Hindlimb muscle (tissue), 1 donor: ENCODE measurements at regions not wholly inside any gene's neighbourhood (a gene's known extent, or its start where the extent isn't known, plus 50 kb on each side); places are given as distances from the start of the nearest gene placed in this dataset.
"Not testable (repeated sequence)": the region's sequence is repeated elsewhere in the genome, so short reads cannot be mapped to it uniquely, and the experiment has no call there.

Experiments used
- DNase-seq: peaks from one replicate; pipeline ENCODE4 v3.0.0-alpha.2; 2013

DNA sequence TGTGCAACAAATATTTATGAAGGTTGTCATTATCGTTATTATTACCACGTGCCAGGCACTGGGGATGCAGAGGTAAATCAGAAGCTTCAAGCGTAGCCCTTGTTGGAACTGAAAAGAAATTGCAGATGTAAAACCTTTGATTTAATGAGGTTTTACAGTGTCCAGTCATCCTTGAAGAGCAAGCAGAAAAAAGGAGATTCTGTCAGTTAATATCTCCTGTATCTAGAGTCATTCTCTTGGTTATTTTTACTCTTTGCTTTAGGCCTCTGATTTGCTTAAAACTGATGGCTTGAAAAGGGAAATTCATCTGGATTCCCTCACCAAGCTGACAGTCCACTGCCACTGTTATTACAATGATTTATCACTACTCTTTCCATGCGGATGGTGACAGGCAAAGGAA lies 179.3 kb downstream of the GALC start:
- no peak for DNase-seq

DNA sequence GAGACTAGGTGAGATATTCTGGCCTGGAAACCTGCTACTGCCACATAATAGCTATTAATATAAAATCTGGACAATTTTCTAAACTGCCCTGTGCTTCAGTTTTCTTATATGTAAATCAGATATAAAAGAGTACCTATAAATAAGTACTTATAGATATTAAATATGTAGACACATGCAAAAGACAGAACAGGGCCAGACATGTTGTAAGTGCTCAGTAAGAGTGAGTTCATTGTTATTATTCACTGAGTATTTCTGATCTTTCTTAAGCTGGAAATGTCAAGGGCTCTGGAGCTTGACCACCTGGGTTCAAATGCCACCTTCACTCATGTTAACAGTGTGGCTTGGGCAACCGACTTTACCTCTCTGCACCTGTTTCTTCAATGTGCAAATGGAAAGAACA lies 179.8 kb downstream of the GALC start:
- DNase-seq = no peak

DNA sequence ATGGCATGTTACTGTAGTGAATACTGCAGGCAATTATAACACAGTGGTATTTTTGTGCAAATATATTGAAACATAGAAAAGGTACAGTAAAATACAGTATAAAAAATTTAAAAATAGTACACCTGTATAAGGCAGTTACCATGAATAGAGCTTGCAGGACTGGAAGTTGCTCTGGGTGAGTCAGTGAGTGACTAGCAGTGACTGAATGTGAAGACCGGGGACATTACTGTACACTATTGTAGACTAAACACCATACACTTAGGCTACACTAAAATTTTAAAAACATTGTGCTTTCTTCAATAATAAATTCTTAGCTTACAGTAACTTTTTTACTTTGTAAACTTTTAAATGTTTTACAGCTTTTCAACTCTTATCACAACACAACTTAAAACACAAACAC lies 181.7 kb downstream of the GALC start:
- no peak for DNase-seq

DNA sequence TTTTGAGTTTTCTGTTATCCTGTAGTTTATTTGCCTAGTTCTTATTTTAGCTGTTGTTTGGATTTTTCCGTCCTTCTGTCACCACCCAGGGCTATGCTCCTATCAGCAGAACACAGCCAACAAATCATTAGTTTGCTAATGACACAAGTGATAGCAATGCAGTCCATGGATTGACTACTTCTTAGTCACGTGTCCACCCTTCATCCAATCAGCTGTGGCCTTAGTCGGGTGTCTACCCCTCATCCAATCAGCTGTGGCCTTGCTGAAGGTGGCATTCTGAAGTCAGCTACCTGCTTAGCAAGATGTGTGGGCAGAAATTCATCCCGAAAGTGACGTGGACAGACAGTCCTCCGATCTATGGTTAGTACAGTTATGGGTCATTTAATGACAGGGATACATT lies 182.3 kb downstream of the GALC start:
- no peak for DNase-seq

DNA sequence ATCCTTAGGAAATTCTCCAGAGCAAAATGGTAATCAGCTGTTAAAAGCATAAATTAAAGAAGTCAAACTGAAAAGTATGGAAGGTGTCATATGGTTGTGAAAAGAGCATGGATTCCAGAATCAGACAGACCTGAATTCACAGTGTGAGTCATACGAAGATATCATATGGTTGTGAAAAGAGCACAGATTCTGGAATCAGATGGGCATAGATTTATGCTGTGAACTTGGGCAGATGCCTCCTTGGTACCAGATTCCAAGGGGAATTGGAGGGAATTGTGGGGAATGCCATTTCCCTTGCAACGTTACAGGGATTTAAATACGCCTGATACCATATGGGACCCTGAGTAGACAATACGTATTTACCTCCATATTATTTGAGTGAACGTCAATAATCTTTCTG lies 183.7 kb downstream of the GALC start:
- no peak for DNase-seq

DNA sequence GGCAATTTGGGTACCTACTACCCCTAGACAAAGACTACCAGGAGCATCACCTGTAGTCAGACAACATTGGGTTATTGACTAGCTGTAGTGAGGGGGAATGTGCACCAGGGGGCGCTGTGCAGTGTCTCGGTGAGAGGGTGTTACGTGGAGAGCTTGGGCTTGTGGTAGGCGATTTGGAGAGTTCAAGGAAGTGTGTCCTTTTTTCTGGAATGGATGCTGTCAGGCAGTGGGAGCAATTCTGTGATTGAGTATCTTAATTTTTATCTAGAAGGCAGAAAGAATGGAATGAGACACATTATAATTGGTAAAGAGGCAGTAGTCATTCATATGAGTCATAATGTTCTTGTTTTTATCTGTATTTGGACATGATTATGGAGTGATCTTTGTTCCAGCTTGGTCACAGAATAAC lies 187.7 kb downstream of the GALC start:
- DNase-seq = no peak

DNA sequence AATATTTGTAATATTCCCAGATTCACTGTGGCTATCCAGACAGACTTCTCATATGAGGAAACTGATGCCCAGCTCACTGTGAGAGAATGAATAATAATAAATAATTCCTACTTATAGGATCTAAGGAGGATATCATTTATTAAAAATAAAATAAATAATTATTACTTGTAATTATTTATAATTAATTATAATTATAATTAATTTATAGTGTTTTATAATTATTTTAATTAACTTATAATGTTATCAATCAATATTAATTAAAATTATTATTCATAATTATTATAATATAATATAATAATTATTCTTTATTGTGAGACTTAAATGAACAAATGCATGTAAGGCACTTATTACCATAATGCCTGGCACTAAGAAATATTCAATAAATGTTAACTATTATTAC lies 192.8 kb downstream of the GALC start:
- no peak for DNase-seq

DNA sequence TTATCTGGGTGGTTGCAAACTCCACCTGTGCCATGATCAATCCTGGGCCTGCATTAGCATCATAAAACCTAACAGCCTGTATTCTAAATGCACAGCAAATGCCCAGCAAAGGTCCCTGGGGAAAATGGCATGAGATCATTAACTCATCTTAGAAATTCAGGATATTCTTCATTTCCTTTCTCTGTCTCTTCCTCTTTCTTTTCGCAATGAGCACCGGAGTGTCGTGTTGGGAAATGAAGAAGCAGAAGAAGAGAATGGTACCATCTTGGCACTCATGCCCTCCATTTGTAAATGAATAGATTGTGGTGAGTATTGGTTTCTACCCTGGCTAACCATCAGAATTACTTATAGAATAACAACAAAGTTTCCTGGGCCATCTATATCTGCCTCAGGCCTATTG lies 193.6 kb downstream of the GALC start:
- DNase-seq = no peak

DNA sequence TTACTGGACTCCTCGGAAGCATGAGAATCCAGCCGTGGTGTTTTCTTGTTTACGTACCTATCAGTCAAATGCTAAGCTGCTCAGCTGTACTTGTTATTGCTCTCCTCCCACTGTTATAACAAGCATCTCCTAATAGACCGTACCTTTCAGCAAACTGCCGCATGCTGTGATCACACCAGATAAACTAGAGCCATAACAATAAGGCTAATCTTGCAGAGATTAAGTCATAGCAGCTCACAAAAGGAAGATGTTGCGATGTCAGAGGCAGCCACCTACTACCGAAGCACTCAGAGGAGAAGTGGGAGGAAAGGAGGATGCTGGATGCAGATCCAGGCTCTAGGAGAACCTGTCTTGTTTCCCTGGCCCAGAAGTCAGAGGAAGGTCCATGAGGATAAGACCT lies 196.0 kb downstream of the GALC start:
- DNase-seq = no peak

DNA sequence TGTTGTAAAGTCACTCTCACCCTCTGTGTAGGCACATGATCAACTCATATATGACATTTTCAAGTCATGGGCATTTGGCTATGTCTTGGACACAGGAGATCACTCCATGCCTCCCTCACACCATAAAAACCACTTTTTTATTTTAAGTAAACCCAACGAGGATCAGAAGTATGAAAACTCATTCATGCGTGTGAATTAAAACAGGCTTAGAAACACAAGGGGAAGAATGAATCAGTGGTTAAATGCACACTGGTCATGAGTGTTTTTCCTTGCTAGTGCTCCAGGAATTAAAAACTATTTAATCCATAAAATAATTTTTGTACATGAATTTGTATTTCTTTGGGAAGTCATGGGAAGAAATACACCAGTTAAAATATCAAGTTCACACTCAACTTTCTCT lies 198.4 kb downstream of the GALC start:
- no peak for DNase-seq

DNA sequence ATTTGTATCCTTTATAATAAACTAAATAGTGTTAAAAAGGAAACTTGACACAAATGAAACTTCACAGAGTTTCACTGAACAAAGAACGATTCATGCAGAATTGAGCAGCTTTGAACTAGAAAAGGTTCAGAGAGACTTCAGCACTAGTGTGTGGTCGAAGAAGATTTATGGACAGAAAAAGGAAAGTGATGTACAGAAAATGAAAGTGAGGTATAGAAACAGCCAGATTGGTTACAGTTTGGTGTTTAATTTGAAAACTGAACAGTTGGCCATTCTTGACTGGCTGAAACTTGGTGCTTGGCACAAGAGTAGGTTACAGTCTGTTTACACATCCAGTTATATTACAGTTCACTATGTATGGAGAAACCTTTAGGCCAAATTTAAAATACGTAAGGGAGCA lies 207.1 kb downstream of the GALC start:
- DNase-seq = no peak

DNA sequence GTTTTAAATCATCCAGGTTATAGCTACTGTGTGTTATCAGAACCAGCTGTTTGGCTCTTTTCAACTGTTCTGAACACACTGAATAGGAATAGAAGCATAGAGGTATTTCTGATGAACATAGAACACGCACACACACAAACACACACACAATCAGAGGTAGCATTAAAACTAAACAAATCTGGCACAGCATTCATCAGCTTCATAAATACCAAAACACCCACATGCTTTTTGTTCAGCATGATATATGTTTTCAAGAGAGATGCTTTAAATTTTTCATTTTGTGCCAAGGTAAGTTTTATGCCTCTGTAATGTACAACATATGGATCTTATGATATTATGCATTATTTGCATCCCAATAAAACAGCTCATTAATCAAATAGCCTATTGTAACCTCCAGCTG lies 208.6 kb downstream of the GALC start:
- DNase-seq = no peak

DNA sequence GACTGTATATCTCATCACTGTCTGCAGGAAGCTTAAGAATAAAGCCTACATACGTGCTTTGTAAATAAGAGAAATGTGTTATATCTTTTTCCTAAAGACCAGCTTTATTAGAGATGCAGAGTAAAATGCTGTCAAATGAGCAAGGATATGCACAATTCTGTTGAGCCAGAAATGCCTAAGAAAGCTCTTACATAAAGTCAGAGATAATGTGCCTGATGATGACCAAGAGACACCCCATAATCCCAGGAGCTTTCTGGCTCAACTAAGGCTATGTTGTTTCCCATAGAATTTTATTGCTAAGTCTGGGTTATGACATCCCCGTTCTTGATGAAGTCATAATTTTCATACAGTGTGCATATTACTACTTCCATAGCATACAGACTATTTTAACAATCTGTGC lies 209.9 kb downstream of the GALC start:
- DNase-seq = no peak

DNA sequence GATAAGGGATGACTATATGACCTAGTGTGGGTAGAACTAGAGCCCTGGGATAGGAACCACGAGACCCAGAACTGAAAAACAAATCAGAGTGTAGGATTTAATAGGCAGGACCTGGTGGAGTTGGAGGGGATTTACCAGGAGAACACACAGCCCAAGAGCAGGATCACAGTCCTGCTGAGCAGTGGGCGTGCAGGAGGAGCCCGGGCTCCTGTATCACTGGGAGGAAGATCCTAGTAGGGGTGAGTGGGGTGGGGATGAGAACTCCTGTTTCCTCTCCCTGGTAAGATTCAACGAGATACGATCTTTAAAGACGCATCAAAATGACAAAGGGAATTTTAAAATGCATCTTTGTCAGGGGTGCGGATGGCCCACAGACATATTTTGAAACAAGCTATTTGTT lies 220.1 kb downstream of the GALC start:
- no peak for DNase-seq

DNA sequence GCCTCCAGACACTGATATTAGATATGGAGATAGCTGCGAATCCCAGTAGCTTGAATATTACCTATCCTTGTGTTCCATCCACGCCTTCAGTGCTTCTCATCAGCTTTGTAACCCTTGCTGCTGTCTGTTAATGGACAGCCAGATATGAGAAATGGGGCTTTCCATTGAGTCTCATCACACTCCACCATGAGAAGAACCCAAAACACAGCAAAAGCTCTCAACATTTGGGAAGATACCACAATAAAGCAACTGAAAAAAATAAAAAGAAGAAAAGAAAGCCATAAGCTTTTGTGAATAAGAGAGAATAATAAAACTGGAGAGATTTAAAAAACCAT lies 225.4 kb downstream of the GALC start:
- DNase-seq = no peak

DNA sequence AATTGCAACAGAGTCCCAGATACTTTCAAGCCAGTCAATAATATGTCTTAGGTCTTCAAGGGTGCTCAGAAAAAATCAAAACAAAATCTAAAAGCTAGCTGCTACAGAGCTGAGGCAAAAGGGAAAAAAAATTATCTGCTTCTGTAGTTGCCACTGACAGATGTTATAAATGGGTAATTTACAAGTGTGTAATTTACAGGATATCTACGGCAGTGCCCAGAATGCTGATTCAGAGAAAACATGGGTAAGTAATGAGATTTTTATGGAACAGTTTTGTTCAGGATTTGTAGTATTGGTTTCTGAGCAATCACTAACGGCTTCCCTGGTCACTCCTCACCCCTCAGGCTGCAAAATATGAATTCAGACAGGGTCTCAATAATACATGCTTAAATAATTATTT lies 234.1 kb downstream of the GALC start:
- no peak for DNase-seq

DNA sequence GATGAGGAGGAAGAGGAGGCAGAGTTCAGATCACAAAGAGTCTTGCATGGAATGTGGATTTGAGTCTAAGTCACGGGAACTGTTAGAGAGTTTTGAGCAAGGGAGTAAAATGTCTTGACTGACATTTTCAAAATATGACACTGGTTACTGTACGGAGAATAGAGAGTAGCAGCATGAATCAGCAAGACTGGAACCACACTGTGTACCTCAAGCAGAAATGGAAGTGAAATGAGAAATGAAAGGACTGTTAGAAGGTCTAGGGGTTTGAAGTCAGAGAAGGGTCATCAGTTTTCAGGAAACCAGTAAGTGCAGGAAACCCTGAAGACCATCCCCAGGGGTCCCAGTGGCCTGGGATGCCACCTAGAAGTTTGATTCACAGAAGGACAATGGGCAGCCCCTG lies 236.3 kb downstream of the GALC start:
- no peak for DNase-seq

DNA sequence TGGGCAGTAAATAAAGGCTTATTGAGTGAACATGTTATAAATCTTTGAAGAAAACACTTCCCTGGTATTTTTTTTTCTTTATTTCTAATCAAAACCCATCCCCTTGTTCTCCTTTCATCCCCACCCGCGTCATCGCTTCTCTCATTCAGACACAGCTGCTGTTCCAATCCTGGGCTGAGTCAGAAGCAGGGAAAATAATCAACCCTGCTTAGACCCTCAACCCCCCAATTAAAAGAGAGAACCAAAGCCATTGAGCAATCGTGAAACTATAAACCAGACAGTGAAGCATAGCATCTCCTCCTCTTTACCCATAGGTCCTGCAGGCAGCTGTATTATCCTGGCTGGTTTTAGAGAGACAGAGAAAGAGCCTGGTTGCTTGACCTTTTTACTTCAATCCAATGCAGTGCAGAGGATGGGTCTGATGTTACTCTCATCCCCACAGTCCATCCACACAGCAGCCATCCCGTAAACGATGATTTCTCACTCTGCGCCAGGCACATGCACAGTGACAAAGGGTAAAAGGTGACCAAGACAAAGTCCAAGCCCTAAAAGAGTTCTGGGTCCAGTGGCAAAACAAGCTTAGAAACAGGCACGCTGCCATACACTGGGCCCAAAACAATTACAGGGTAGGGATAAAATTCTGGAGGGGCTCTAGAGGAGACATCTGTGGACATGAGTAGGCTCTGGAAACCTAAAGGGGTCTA lies 238.3 kb downstream of the GALC start:
- peak; percentile 29 for DNase-seq

DNA sequence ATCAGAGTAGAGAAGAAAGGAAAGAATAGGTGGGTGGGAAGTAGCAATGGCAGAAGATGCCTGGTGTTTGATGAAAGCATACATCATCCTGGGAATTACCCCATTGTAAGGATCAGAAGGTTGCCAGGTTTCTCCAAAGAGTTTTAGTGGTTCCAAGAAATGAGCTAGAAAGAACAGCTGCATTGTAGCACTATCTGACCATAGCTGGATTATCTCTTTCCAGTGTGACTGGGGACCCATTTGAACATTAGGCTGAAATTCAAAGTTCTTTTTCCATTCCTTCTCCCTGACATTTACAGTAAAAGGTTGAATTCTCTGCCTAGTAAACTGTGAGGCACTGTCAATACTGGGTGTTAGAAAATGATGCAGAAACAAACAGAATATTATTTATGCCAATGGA lies 244.4 kb downstream of the GALC start:
- peak; percentile 8 for DNase-seq

DNA sequence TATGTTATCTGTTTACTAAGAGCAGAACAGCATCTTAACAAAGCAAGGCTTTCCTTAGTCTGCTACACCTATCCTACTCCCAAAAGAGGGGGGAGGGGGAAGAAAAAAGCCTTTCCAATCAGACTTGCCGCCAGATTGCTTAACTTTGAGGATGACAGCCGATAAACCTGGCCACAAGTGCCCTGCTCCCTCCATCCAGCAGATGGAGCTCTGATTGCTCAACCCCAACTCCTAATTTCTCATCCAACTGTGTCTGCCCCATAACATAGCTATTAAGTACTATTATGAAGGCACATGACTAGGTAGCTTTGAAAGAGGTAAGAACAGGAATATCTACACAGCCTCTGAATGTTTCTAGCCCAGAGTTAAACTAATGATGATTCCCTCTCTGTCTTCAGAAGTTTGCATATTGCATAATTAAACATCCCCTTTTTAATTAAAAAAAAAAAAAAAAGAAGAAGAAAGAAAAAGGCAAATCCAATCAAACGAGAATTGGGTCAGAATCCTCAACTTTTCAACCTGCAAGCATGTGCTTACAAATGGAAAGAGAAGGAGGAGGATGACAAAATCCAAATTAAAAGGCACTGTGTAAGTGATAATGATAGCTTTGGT lies 247.4 kb downstream of the GALC start:
- no peak for DNase-seq

DNA sequence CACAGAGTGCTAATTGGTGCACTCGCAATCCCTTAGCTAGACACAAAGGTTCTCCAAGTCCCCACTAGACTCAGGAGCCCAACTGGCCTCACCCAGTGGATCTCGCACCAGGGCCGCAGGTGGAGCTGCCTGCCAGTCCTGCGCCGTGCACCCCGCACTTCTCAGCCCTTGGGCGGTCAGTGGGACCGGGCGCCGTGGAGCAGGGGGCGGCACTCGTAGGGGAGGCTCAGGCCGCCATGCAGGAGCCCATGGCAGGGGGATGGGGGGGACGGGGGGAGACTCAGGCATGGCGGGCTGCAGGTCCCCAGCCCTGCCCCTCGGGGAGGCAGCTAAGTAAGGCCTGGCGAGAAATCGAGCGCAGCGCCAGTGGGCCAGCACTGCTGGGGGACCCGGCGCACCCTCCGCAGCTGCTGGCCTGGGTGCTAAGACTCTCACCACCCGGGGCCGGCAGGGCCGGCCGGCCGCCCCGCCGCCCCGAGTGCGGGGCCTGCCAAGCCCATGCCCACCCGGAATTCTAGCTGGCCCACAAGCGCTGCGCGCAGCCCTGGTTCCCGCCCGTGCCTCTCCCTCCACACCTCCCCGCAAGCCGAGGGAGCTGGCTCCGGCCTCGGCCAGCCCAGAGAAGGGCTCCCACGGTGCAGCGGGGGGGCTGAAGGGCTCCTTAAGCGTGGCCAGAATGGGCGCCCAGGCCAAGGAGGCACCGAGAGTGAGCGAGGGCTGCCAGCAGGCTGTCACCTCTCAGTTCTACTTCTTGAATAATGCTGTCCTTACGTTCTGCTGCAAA lies 258.2 kb downstream of the GALC start:
- not testable (repeated sequence) for DNase-seq

DNA sequence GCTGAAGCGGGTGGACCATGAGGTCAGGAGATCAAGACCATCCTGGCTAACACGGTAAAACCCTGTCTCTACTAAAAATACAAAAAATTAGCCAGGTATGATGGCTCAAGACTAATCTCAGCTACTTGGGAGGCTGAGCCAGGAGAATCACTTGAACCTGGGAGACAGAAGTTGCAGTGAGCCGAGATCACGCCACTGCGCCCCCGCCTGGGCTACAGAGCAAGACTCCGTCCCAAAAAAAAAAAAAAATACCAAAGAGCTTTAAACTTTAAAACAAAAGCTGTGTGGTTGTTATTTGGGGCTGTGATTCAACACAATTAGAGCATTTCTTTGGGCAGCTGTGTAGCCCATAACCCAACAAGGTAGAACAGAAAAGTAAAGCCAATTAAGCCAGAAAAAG lies 259.9 kb downstream of the GALC start:
- DNase-seq = not testable (repeated sequence)

DNA sequence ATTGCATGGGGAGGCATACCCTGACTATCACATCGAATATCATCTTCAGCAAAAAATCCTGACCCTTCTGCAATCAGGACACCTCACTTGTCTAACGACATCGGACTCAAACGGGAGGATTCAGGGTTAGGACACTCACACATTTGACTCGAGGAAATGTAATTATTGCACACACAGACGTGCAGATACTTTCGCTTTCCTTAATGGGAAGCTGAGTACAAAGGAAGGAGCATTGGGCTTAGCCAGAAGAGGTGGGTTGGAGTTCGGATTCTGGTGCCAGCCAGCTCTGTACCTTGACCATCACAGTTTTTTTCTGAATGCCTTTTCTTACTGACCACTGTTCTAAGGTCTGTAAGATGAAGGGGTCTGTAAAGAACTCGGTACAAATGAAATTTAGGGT lies 260.4 kb downstream of the GALC start:
- no peak for DNase-seq

DNA sequence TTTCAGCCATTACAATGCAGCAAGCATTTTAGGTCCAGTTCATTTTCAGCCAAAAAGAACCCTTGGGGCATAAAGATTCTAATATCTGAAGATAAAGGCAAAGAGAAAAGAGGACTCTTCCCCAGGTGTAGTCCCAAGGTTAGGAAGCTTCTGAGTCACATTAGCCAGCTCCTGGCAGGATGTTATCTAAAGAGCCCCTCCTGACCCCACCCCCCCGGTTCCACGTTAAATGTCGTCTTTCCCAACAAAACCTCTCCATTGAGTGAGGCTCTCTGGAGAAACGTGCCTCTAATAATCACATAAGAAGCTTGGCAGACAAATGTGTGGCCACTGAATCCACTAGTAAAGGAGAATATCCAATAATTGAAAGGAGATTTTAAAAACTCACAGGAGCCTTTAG lies 267.7 kb downstream of the GALC start:
- no peak for DNase-seq
